SHP77 (cell line): ENCODE measurements at regions not wholly inside any gene's neighbourhood (a gene's known extent, or its start where the extent isn't known, plus 50 kb on each side); places are given as distances from the start of the nearest gene placed in this dataset.

Source experiments
- DNase-seq, 2 experiments: peaks; one replicate each; lab custom pipeline; 2025; lab: John Stamatoyannopoulos, UW

GRCh38 chr16:25311950-25312349, 54.3 kb upstream of the ZKSCAN2 start:
- DNase-seq: no peak

GRCh38 chr16:25311039-25311438, 53.4 kb upstream of the ZKSCAN2 start:
- DNase-seq: no peak
